C4-2B (cell line): ENCODE measurements at regions not wholly inside any gene's neighbourhood (a gene's known extent, or its start where the extent isn't known, plus 50 kb on each side); places are given as distances from the start of the nearest gene placed in this dataset.
"Not testable (repeated sequence)": the region's sequence is repeated elsewhere in the genome, so short reads cannot be mapped to it uniquely, and the experiment has no call there.

Experiments
- CTCF ChIP-seq: fragments of 450-650 bp; conservative IDR thresholded peaks from 2 replicates; pipeline ENCODE4 v1.5.1; 2017; ENCODE audit warnings: mild to moderate bottlenecking
- ZFX ChIP-seq: fragments of 450-650 bp; IDR thresholded peaks from 2 replicates; pipeline ENCODE4 v1.6.1; 2017

DNA sequence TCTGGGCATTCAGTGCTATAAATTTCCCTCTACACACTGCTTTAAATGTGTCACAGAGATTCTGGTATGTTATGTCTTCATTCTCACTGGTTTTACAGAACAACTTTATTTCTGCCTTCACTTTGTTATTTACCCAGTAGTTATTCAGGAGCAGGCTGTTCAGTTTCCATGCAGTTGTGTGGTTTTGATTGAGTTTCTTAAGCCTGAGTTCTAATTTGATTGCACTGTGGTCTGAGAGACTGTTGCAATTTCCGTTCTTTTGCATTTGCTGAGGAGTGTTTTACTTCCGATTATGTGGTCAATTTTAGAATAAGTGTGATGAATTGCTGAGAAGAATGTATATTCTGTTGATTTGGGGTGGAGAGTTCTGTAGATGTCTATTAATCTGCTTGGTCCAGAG lies 50.1 kb upstream of the HCRTR2 start:
- not testable (repeated sequence) for TF ChIP-seq CTCF, ZFX
